Hepatocyte (in vitro differentiated cells): ENCODE measurements at regions not wholly inside any gene's neighbourhood (a gene's known extent, or its start where the extent isn't known, plus 50 kb on each side); places are given as distances from the start of the nearest gene placed in this dataset.

Source experiments
- DNase-seq: peaks from one replicate; pipeline ENCODE4 v3.0.0-alpha.2; 2016; ENCODE audit warnings: low spot score
- H2AFZ ChIP-seq: fragments of 200-600 bp; sonication (generic); 2 replicates; pipeline ENCODE4 v1.6.0; 2016; ENCODE audit warnings: antibody characterized with exemption, mild to moderate bottlenecking
- H3K27ac ChIP-seq: fragments of 200-600 bp; sonication (generic); 2 replicates; pipeline ENCODE4 v1.5.1; 2016; ENCODE audit warnings: mild to moderate bottlenecking
- H3K27me3 ChIP-seq: fragments of 200-600 bp; sonication (generic); 2 replicates; pipeline ENCODE4 v1.6.1; 2016
- H3K36me3 ChIP-seq: fragments of 200-600 bp; sonication (generic); replicated peaks from 2 replicates; pipeline ENCODE4 v1.5.1; 2016; ENCODE audit warnings: low read depth; ENCODE audit not compliant: insufficient read depth
- H3K4me1 ChIP-seq: fragments of 200-600 bp; sonication (generic); 2 replicates; pipeline ENCODE4 v1.5.1; 2016; ENCODE audit warnings: mild to moderate bottlenecking, moderate library complexity; ENCODE audit not compliant: insufficient read depth
- H3K4me2 ChIP-seq: fragments of 200-600 bp; sonication (generic); 2 replicates; pipeline ENCODE4 v1.6.0; 2016
- H3K4me3 ChIP-seq: fragments of 200-600 bp; sonication (generic); 2 replicates; pipeline ENCODE4 v1.5.1; 2016; ENCODE audit warnings: mild to moderate bottlenecking
- H3K79me2 ChIP-seq: fragments of 200-600 bp; sonication (generic); 2 replicates; pipeline ENCODE4 v1.6.0; 2017; ENCODE audit warnings: mild to moderate bottlenecking
- H3K9me2 ChIP-seq: fragments of 200-600 bp; sonication (generic); replicated peaks from 2 replicates; pipeline ENCODE4 v1.6.0; 2017; ENCODE audit warnings: mild to moderate bottlenecking; ENCODE audit not compliant: insufficient read depth
- H3K9me3 ChIP-seq: fragments of 200-600 bp; sonication (generic); 2 replicates; pipeline ENCODE4 v1.5.1; 2016; ENCODE audit warnings: low read depth, mild to moderate bottlenecking
- H4K20me1 ChIP-seq: fragments of 200-600 bp; sonication (generic); 2 replicates; pipeline ENCODE4 v1.6.0; 2016; ENCODE audit warnings: mild to moderate bottlenecking; ENCODE audit not compliant: insufficient read depth, poor library complexity, severe bottlenecking
- EZH2 ChIP-seq: fragments of 200-600 bp; sonication (generic); IDR thresholded peaks from 2 replicates; pipeline ENCODE4 v1.6.1; 2016; ENCODE audit warnings: antibody characterized with exemption, mild to moderate bottlenecking, borderline replicate concordance
- EZH2phosphoT487 ChIP-seq: fragments of 200-600 bp; sonication (generic); IDR thresholded peaks from one replicate; pipeline ENCODE4 v1.6.1; 2018; ENCODE audit warnings: antibody characterized with exemption, mild to moderate bottlenecking, low read depth, moderate library complexity; ENCODE audit not compliant: unreplicated experiment, severe bottlenecking
- WGBS: methylation state at CpG from one replicate; pipeline ENCODE4 v1.1.6; 2016; ENCODE audit warnings: low lambda C conversion rate; ENCODE audit errors: missing lambda C conversion rate; 5-methylcytosine and 5-hydroxymethylcytosine counted together
- TF ChIP-seq, protein P1 (sequence below): fragments of 200-600 bp; sonication (generic); IDR thresholded peaks from 2 replicates; pipeline ENCODE4 v1.5.1; 2016; ENCODE audit warnings: antibody characterized with exemption, mild to moderate bottlenecking; ENCODE audit not compliant: poor library complexity

DNA sequence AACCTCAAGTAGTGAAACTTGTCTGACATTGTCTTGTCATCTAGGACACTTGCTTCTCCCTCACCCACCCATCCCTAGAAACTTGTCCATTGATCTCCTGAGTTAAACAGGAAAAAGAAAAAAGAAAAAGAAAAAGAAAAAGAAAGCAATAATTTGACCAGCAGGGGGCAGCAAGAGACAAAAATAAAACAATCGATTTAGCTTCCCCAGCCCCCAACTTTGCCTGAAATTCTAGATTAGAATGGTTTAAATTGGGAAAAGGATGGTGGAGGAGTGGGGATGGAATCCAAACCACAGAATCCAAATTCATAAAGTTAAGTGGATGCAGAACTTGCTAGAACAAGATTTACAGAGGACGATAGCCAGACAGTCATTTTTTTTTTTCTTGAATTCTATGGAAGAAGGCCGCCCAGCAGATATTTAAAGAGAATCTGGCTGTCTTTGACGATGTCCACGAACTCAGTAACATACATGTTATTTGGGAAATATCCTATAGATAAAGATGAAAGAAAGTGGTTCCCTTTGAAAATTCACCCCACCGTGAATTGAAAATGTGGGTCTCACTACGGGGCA, 282.9 kb downstream of the USP46 start:
- H3K27me3 ChIP-seq, result no peaks in the 10 kb centered on the region
- no peaks in the 10 kb centered on the region for H3K36me3 ChIP-seq
- H3K9me3 ChIP-seq, result no peaks in the 10 kb centered on the region
- H4K20me1 ChIP-seq, result no peaks in the 10 kb centered on the region
- no peak overlapping the region for H3K4me3 ChIP-seq
- no peak overlapping the region for H2AFZ ChIP-seq
- H3K79me2 ChIP-seq, result no peaks in the 10 kb centered on the region
- peaks cover 6% of the 10 kb centered on the region for H3K4me1 ChIP-seq
- 39% methylated on average over 7 of the region's 7 CpGs for WGBS
- no peaks in the 10 kb centered on the region for H3K9me2 ChIP-seq
- no peak overlapping the region for H3K4me2 ChIP-seq
- TF ChIP-seq EZH2 (no peak), EZH2phosphoT487 (no peak)
- TF ChIP-seq, protein P1, sequence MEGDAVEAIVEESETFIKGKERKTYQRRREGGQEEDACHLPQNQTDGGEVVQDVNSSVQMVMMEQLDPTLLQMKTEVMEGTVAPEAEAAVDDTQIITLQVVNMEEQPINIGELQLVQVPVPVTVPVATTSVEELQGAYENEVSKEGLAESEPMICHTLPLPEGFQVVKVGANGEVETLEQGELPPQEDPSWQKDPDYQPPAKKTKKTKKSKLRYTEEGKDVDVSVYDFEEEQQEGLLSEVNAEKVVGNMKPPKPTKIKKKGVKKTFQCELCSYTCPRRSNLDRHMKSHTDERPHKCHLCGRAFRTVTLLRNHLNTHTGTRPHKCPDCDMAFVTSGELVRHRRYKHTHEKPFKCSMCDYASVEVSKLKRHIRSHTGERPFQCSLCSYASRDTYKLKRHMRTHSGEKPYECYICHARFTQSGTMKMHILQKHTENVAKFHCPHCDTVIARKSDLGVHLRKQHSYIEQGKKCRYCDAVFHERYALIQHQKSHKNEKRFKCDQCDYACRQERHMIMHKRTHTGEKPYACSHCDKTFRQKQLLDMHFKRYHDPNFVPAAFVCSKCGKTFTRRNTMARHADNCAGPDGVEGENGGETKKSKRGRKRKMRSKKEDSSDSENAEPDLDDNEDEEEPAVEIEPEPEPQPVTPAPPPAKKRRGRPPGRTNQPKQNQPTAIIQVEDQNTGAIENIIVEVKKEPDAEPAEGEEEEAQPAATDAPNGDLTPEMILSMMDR, result peak; percentile 85
- peak; percentile 76 for DNase-seq
- peak overlapping the region; percentile 56 for H3K27ac ChIP-seq

DNA sequence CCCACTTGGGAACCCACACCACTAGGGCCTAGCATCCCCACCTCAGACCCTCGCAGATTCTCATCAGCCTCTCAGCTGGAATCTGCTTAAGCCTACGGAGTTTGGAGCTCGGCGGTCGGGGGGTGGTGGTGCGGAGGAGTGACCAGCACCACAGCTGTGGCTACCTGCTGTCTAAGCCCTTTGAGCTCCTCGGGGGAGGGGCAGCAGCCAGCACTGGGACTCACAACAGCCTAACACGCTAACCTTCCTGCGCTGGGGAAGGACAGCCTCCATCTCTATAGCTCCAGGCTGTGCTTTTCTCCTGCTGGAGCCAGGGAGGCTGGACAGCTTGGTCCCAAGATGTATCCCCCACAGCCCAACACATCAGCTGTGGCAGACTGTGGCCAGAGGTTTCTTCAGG, 281.5 kb downstream of the USP46 start:
- Histone ChIP-seq H2AFZ (no peak overlapping the region), H4K20me1 (no peaks in the 10 kb centered on the region), H3K9me3 (no peaks in the 10 kb centered on the region), H3K27me3 (no peaks in the 10 kb centered on the region), H3K4me1 (no peaks in the 10 kb centered on the region), H3K27ac (no peak overlapping the region), H3K9me2 (no peaks in the 10 kb centered on the region), H3K36me3 (no peaks in the 10 kb centered on the region), H3K4me2 (no peak overlapping the region), H3K79me2 (no peaks in the 10 kb centered on the region), H3K4me3 (no peak overlapping the region)
- DNase-seq, result no peak
- TF ChIP-seq EZH2, result no peak
- TF ChIP-seq, protein P1, result no peak
- no peak for TF ChIP-seq EZH2phosphoT487
- WGBS, result 87% methylated on average over 9 of the region's 9 CpGs

DNA sequence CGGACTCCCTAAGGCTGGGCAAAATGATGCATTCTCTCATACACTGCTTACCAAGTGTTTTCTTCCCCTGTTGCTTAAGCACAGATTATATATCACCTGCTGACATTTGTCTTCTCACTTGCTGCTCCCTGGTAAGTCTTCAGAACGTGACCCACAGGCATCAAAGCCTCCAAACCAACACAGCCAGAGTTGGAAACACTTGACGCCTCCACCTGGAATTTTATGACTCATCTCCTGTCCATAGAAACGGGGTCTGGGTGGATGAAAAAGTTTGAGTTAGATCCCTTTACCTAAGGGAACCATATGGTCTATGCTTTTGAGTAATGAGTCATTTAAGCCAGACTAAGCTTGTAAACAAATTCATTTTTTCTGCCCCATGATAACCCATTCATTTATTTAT, 251.6 kb downstream of the USP46 start:
- Histone ChIP-seq H3K79me2 (no peaks in the 10 kb centered on the region), H3K4me1 (no peaks in the 10 kb centered on the region), H4K20me1 (no peaks in the 10 kb centered on the region), H3K36me3 (no peaks in the 10 kb centered on the region), H3K4me2 (no peak overlapping the region), H3K27me3 (no peaks in the 10 kb centered on the region), H3K27ac (no peak overlapping the region), H3K9me2 (no peaks in the 10 kb centered on the region), H3K4me3 (no peak overlapping the region), H3K9me3 (no peaks in the 10 kb centered on the region), H2AFZ (no peak overlapping the region)
- TF ChIP-seq EZH2phosphoT487 (no peak), EZH2 (no peak)
- TF ChIP-seq, protein P1, result no peak
- 44% methylated on average over 4 of the region's 4 CpGs for WGBS
- no peak for DNase-seq
